Uterus (tissue), 2 donors: ENCODE measurements at regions not wholly inside any gene's neighbourhood (a gene's known extent, or its start where the extent isn't known, plus 50 kb on each side); places are given as distances from the start of the nearest gene placed in this dataset.

Experiments used
- CTCF ChIP-seq, 4 experiments: fragments of 200-600 bp in 2 of 4; fragments of 450-650 bp in 2 of 4; sonication (generic) in 2 of 4; IDR thresholded peaks; one replicate each; pipeline ENCODE4 v1.5.1; 2016 to 2019; ENCODE audit warnings: antibody characterized with exemption in 4 of 4, mild to moderate bottlenecking in 2 of 4, moderate library complexity in 1 of 4
- POLR2A ChIP-seq, 2 donors: fragments of 450-650 bp; IDR thresholded peaks; one replicate each; pipeline ENCODE4 v1.6.1; 2016; ENCODE audit warnings: antibody characterized with exemption in 2 of 2, mild to moderate bottlenecking in 1 of 2, moderate library complexity in 1 of 2

GRCh38 chr3:166498446-166498845, 661.2 kb upstream of the BCHE start:
- TF ChIP-seq POLR2A (IDR thresholded peaks at IDR 0.05) (no peak), CTCF (IDR thresholded peaks at IDR 0.05) (no peak)
